Fibroblast of villous mesenchyme (primary cell): ENCODE measurements at regions not wholly inside any gene's neighbourhood (a gene's known extent, or its start where the extent isn't known, plus 50 kb on each side); places are given as distances from the start of the nearest gene placed in this dataset.

Experiments used
- DNase-seq: peaks from one replicate; pipeline ENCODE4 v3.0.0-alpha.2; 2010; ENCODE audit warnings: low read depth
- H3K4me3 ChIP-seq: 2 replicates; pipeline ENCODE4 v1.5.1; 2011; ENCODE audit warnings: low read depth, mild to moderate bottlenecking, low read length
- CTCF ChIP-seq: IDR thresholded peaks from 2 replicates; pipeline ENCODE4 v1.5.1; 2012; ENCODE audit warnings: low read depth, mild to moderate bottlenecking, low read length; ENCODE audit not compliant: insufficient read depth

- H3K4me3 ChIP-seq, result no peak overlapping the region
- DNase-seq, result no peak
- TF ChIP-seq CTCF, result no peak
Observed at GRCh38 chr14:66371776-66372175, 114.4 kb upstream of the CCDC196 start.

- TF ChIP-seq CTCF, result no peak
- no peak overlapping the region for H3K4me3 ChIP-seq
- DNase-seq, result no peak
Observed at GRCh38 chr14:66375046-66375964, 110.9 kb upstream of the CCDC196 start.

- no peak for DNase-seq
- no peak for TF ChIP-seq CTCF
- H3K4me3 ChIP-seq, result no peak overlapping the region
Observed at GRCh38 chr14:66377574-66377973, 108.6 kb upstream of the CCDC196 start.

- no peak for TF ChIP-seq CTCF
- DNase-seq, result no peak
- no peak overlapping the region for H3K4me3 ChIP-seq
Observed at GRCh38 chr14:66378712-66379505, 107.3 kb upstream of the CCDC196 start.

- no peak for TF ChIP-seq CTCF
- no peak overlapping the region for H3K4me3 ChIP-seq
- no peak for DNase-seq
Observed at GRCh38 chr14:66380143-66380542, 106.0 kb upstream of the CCDC196 start.

- H3K4me3 ChIP-seq, result no peak overlapping the region
- TF ChIP-seq CTCF, result no peak
- DNase-seq, result no peak
Observed at GRCh38 chr14:66381755-66382154, 104.4 kb upstream of the CCDC196 start.
